ENCODE measurements at regions not wholly inside any gene's neighbourhood (a gene's known extent, or its start where the extent isn't known, plus 50 kb on each side); places are given as distances from the start of the nearest gene placed in this dataset.
A peak's percentile ranks its signal among the peaks of the same experiment; 100 is the strongest.

DNA sequence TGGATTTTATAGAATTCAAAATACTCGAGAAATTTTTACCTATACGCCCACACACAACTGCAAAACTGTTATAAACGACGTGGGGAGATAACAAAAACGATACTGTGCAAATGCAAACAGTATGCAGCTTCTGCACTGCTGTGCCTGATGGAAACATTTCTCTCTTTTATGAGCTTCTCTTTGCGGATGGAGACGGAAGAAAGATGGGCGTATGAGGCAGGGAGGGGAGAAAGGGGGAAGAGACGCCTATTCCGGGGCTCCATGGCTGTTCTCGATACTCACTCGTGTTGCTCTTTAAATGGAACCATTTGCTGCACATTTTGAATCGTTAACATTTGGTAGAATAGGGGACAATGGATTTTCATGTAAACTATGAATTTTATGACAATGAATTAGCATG lies 69.1 kb upstream of the EXOC2 start:
- H3K36me3 ChIP-seq, result no peaks in the 10 kb centered on the region
- DNase-seq (ENCODE audit: low spot score in 2 of 2), result no peak
- TF ChIP-seq POLR2A (IDR thresholded peaks at IDR 0.05), result no peak
- TF ChIP-seq, protein P1, sequence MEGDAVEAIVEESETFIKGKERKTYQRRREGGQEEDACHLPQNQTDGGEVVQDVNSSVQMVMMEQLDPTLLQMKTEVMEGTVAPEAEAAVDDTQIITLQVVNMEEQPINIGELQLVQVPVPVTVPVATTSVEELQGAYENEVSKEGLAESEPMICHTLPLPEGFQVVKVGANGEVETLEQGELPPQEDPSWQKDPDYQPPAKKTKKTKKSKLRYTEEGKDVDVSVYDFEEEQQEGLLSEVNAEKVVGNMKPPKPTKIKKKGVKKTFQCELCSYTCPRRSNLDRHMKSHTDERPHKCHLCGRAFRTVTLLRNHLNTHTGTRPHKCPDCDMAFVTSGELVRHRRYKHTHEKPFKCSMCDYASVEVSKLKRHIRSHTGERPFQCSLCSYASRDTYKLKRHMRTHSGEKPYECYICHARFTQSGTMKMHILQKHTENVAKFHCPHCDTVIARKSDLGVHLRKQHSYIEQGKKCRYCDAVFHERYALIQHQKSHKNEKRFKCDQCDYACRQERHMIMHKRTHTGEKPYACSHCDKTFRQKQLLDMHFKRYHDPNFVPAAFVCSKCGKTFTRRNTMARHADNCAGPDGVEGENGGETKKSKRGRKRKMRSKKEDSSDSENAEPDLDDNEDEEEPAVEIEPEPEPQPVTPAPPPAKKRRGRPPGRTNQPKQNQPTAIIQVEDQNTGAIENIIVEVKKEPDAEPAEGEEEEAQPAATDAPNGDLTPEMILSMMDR (IDR thresholded peaks at IDR 0.05), result no peak
- TF ChIP-seq EP300 (IDR thresholded peaks at IDR 0.05), result no peak
- 43 to 50% methylated on average over 13 of the region's 13 CpGs for WGBS, 2 donors
- no peaks in the 10 kb centered on the region for H3K27me3 ChIP-seq
- no peaks in the 10 kb centered on the region for H3K9me3 ChIP-seq
- H3K4me3 ChIP-seq, result peak overlapping the region in 1 of 4 donors; percentile 23
- H3K4me1 ChIP-seq, result peaks cover 0 to 7% (median 0%) of the 10 kb centered on the region in 4 donors
- H3K27ac ChIP-seq, result no peak overlapping the region

DNA sequence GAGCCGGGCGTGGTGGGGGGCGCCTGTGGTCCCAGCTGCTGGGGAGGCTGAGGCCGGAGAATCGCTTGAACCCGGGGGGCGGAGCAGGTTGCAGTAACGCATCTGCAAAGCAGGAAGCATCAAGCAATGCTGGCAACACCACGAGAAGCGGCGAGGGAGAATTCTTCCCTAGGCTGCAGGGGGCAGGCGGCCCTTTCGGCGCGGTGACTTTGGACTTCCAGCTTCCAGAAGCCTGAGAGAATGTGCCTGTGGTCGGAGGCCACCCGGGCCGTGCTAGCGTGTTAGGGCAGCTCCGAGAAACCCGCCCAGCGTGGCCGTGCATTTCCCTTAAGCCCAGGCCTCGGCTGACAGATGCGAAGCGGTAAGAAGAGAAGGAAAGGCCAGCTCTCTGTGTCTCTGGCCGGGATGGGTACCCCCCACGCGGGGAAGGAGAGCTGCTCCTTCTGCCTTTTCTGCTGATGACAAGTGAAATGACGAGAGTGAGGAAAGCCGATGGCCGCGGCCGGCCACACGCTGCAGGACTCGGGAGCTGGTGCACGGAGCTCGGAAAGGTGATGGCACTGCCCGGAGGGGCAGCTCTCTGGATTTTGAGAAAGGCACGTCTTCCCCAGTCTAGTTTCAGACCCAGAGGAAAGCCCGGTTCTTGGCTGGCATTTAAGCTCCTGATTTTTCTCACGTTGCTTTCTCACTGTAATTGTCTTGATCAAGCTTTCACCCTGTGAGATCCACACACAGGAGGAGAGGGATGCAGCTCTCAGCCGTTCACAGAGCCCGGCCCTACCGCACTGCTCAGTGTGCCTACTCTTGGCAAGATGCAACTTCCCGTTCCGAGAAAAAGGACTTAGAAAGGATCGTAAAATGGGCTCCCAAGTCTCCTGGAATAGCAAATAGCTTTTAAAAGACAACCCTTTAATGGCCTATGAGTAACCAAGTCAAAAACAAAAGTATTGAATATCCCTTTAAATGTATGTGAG lies 68.3 kb upstream of the EXOC2 start:
- Histone ChIP-seq H3K4me1 (peaks cover 0 to 7% (median 0%) of the 10 kb centered on the region in 4 donors), H3K4me3 (peak overlapping the region in 1 of 4 donors; percentile 23), H3K9me3 (no peaks in the 10 kb centered on the region), H3K27me3 (no peaks in the 10 kb centered on the region), H3K27ac (no peak overlapping the region), H3K36me3 (no peaks in the 10 kb centered on the region)
- TF ChIP-seq, protein P1 (IDR thresholded peaks at IDR 0.05), result no peak
- TF ChIP-seq EP300 (IDR thresholded peaks at IDR 0.05), result no peak
- TF ChIP-seq POLR2A (IDR thresholded peaks at IDR 0.05), result no peak
- WGBS, 2 donors, result 80 to 83% methylated on average over 48 of the region's 48 CpGs
- no peak for DNase-seq (ENCODE audit: low spot score in 2 of 2)

DNA sequence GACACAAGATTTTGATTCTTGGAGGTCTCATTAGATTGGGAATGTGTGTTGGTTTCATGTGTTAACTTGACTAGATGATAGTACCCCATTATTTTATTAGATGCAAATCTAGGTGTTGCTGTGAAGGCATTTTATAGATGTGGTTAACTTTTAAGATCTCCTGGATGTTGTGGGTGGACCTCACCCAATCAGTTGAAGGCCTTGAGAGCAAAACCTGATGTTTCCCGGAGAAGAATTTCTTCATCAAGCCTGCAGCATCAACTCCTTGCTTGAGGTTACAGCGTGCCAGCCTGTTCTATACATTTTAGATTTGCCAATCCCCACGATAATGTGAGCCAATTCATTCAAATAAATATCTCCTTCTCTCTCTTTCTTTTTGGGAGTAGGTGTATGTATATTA lies 66.8 kb upstream of the EXOC2 start:
- TF ChIP-seq EP300 (IDR thresholded peaks at IDR 0.05) (no peak), POLR2A (IDR thresholded peaks at IDR 0.05) (no peak)
- TF ChIP-seq, protein P1 (IDR thresholded peaks at IDR 0.05), result no peak
- H3K4me1 ChIP-seq, result peaks cover 0 to 7% (median 0%) of the 10 kb centered on the region in 4 donors
- no peak overlapping the region for H3K27ac ChIP-seq
- H3K4me3 ChIP-seq, result no peak overlapping the region
- no peaks in the 10 kb centered on the region for H3K36me3 ChIP-seq
- no peaks in the 10 kb centered on the region for H3K27me3 ChIP-seq
- no peak for DNase-seq (ENCODE audit: low spot score in 2 of 2)
- no peaks in the 10 kb centered on the region for H3K9me3 ChIP-seq
- 92 to 96% methylated on average over 3 of the region's 3 CpGs for WGBS, 2 donors

DNA sequence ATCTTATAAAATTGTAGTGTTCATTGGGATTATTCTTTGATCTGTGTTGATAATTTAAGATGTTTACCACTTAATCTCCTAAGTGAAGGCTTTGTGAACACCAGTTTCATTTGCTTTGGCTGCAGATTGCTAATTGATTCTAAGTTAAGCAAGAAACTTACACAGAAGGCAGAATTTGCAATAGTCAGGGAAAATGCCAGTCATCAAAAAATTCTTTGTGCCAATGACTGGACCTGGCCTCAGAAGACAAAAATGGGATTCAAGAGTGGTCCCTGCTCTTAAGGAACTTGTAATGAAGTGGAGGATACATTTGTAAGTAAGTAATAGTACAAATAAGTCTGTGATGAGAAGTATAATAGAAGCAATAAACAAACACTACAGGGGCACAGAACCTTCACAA lies 63.3 kb upstream of the EXOC2 start:
- Histone ChIP-seq H3K27ac (no peak overlapping the region), H3K4me1 (no peaks in the 10 kb centered on the region), H3K27me3 (no peaks in the 10 kb centered on the region), H3K9me3 (no peaks in the 10 kb centered on the region), H3K36me3 (no peaks in the 10 kb centered on the region), H3K4me3 (no peak overlapping the region)
- TF ChIP-seq POLR2A (IDR thresholded peaks at IDR 0.05) (no peak), EP300 (IDR thresholded peaks at IDR 0.05) (no peak)
- TF ChIP-seq, protein P1 (IDR thresholded peaks at IDR 0.05), result no peak
- no peak for DNase-seq (ENCODE audit: low spot score in 2 of 2)

DNA sequence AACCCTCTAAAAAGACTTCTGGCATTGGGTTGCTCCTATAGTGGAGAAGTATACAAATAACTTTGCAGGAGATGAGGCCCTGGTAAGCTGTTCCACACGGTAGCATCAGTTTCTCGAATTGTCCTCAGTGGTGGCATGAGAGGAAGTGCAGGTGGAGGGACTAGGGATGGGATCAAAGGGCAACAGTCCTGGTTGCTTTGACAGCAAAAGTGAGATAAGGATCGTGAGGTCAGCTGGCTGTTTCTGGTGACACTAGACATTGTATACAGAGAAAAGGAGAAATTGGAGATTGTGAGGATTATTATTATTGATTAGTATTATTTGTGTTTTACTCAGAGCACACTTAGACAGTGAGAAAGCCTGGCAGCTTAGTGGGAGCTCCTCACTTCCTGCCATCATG lies 61.3 kb upstream of the EXOC2 start:
- no peaks in the 10 kb centered on the region for H3K4me1 ChIP-seq
- 83 to 85% methylated on average over 3 of the region's 3 CpGs for WGBS, 2 donors
- peaks cover 0 to 4% (median 0%) of the 10 kb centered on the region in 4 donors for H3K9me3 ChIP-seq
- H3K27ac ChIP-seq, result no peak overlapping the region
- H3K4me3 ChIP-seq, result no peak overlapping the region
- no peaks in the 10 kb centered on the region for H3K36me3 ChIP-seq
- no peak for DNase-seq (ENCODE audit: low spot score in 2 of 2)
- H3K27me3 ChIP-seq, result no peaks in the 10 kb centered on the region
- TF ChIP-seq POLR2A (IDR thresholded peaks at IDR 0.05) (no peak), EP300 (IDR thresholded peaks at IDR 0.05) (no peak)
- TF ChIP-seq, protein P1 (IDR thresholded peaks at IDR 0.05), result no peak

All from tibial nerve (tissue), 4 donors.